Astrocyte of the cerebellum (primary cell): ENCODE measurements at regions not wholly inside any gene's neighbourhood (a gene's known extent, or its start where the extent isn't known, plus 50 kb on each side); places are given as distances from the start of the nearest gene placed in this dataset.

Experiments used
- DNase-seq: peaks from one replicate; pipeline ENCODE4 v3.0.0-alpha.2; 2011; ENCODE audit warnings: low read depth
- H3K4me3 ChIP-seq: 2 replicates; pipeline ENCODE4 v1.5.1; 2011; ENCODE audit warnings: mild to moderate bottlenecking, low read depth, low read length, moderate library complexity
- in situ Hi-C: cut with HindIII; loops from 2 replicates; pipeline ENCODE4 v1.10.0; 2017; ENCODE audit warnings: low sequenced_read_pairs
- TF ChIP-seq, protein P1 (sequence below): IDR thresholded peaks from 2 replicates; pipeline ENCODE4 v1.5.1; 2012; ENCODE audit warnings: low read length, low read depth, moderate library complexity, mild to moderate bottlenecking; ENCODE audit errors: missing control alignments

- H3K4me3 ChIP-seq: no peak overlapping the region
- TF ChIP-seq, protein P1, sequence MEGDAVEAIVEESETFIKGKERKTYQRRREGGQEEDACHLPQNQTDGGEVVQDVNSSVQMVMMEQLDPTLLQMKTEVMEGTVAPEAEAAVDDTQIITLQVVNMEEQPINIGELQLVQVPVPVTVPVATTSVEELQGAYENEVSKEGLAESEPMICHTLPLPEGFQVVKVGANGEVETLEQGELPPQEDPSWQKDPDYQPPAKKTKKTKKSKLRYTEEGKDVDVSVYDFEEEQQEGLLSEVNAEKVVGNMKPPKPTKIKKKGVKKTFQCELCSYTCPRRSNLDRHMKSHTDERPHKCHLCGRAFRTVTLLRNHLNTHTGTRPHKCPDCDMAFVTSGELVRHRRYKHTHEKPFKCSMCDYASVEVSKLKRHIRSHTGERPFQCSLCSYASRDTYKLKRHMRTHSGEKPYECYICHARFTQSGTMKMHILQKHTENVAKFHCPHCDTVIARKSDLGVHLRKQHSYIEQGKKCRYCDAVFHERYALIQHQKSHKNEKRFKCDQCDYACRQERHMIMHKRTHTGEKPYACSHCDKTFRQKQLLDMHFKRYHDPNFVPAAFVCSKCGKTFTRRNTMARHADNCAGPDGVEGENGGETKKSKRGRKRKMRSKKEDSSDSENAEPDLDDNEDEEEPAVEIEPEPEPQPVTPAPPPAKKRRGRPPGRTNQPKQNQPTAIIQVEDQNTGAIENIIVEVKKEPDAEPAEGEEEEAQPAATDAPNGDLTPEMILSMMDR: no peak
- no peak for DNase-seq
- in situ Hi-C loops: no loop called here
These were observed 1880.5 kb downstream of the ARAP2 start for GRCh38 chr4:34363842-34364241.

DNA sequence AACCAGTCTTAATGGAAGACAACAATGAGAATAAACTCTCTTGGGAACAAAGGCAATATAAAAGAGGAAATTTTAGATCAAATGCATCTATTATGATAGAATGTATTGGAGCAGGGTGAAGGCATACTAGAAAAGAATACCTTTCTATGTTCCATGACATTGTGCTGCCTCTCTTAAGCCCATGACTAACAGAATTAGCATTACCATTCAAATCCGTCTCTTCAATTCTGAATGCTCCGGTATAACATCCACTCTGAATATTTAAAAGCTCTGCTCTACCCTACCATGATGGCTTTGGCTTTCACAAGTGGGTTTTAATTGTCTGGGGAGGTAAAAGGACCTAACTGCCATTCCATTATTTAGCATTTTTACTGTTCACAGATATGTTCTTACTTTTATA lies 1878.4 kb downstream of the ARAP2 start:
- no peak overlapping the region for H3K4me3 ChIP-seq
- DNase-seq: no peak
- TF ChIP-seq, protein P1: no peak
- in situ Hi-C loops: no loop called here

GRCh38 chr4:34371676-34372075 lies 1872.6 kb downstream of the ARAP2 start:
- no peak for DNase-seq
- in situ Hi-C loops: no loop called here
- no peak overlapping the region for H3K4me3 ChIP-seq
- TF ChIP-seq, protein P1: no peak

- no peak for DNase-seq
- H3K4me3 ChIP-seq: no peak overlapping the region
- TF ChIP-seq, protein P1: no peak
- in situ Hi-C loops: no loop called here
These were observed 1871.5 kb downstream of the ARAP2 start for GRCh38 chr4:34372815-34373214.

- no peak overlapping the region for H3K4me3 ChIP-seq
- DNase-seq: no peak
- TF ChIP-seq, protein P1: no peak
- in situ Hi-C loops: no loop called here
These were observed 1870.9 kb downstream of the ARAP2 start for GRCh38 chr4:34373456-34373855.

GRCh38 chr4:34412233-34412632 lies 1832.1 kb downstream of the ARAP2 start:
- in situ Hi-C loops: no loop called here

More at GRCh38 chr4:34412233-34412632, 1832.1 kb downstream of the ARAP2 start:
- TF ChIP-seq, protein P1: no peak
- no peak overlapping the region for H3K4me3 ChIP-seq
- no peak for DNase-seq
